Chondrocyte (in vitro differentiated cells): ENCODE measurements at regions not wholly inside any gene's neighbourhood (a gene's known extent, or its start where the extent isn't known, plus 50 kb on each side); places are given as distances from the start of the nearest gene placed in this dataset.
"Not testable (repeated sequence)": the region's sequence is repeated elsewhere in the genome, so short reads cannot be mapped to it uniquely, and the experiment has no call there.

Experiments
- DNase-seq: peaks from one replicate; pipeline ENCODE4 v3.0.0; 2021; ENCODE audit warnings: mixed read lengths, low spot score
- H3K27ac Mint-ChIP-seq: one replicate; pipeline ENCODE4 v1.8.0; 2021; ENCODE audit warnings: mild to moderate bottlenecking, moderate library complexity, mixed read lengths; ENCODE audit not compliant: unreplicated experiment
- H3K27me3 Mint-ChIP-seq: 2 replicates; pipeline ENCODE4 v1.8.0; 2021; ENCODE audit warnings: low read depth, mixed read lengths
- H3K36me3 Mint-ChIP-seq: 2 replicates; pipeline ENCODE4 v1.8.0; 2021; ENCODE audit warnings: low read depth, mixed read lengths
- H3K4me1 Mint-ChIP-seq: 2 replicates; pipeline ENCODE4 v1.8.0; 2021; ENCODE audit warnings: low read depth, mild to moderate bottlenecking, mixed read lengths
- H3K4me3 Mint-ChIP-seq: one replicate; pipeline ENCODE4 v1.8.0; 2021; ENCODE audit warnings: mild to moderate bottlenecking, moderate library complexity, mixed read lengths; ENCODE audit not compliant: unreplicated experiment
- H3K9me3 Mint-ChIP-seq: 2 replicates; pipeline ENCODE4 v1.8.0; 2021; ENCODE audit warnings: low read depth, mixed read lengths
- TF ChIP-seq, protein P1 (sequence below): fragments of 200-600 bp; sonication (generic); IDR thresholded peaks from 2 replicates; pipeline ENCODE4 v1.5.0; 2021; ENCODE audit warnings: antibody characterized with exemption, mild to moderate bottlenecking, moderate library complexity

DNA sequence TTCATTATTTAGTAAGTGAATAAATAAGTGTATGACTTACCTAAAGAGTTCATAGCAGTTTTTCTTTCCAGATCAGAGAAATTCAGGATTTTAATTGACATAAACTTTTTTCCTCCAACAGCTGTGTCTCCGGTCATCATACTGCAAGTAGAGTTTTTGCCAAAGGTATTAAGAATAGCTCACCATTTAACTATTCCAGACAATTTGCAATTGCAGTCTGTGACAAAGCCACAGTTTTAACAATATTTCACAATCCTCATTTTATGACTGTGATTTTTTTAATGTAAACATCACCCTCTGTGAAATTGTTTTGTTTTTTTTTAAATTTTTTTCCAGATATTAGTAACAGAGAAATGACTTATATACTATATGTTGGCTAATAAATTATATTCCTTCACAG is 199.1 kb downstream of the TRIB2 start:
- H3K4me1 Mint-ChIP-seq = peaks cover 47% of the 10 kb centered on the region
- H3K27ac Mint-ChIP-seq = no peak overlapping the region
- DNase-seq = no peak
- no peaks in the 10 kb centered on the region for H3K36me3 Mint-ChIP-seq
- peaks cover under 1% of the 10 kb centered on the region for H3K9me3 Mint-ChIP-seq
- H3K4me3 Mint-ChIP-seq = no peak overlapping the region
- TF ChIP-seq, protein P1, sequence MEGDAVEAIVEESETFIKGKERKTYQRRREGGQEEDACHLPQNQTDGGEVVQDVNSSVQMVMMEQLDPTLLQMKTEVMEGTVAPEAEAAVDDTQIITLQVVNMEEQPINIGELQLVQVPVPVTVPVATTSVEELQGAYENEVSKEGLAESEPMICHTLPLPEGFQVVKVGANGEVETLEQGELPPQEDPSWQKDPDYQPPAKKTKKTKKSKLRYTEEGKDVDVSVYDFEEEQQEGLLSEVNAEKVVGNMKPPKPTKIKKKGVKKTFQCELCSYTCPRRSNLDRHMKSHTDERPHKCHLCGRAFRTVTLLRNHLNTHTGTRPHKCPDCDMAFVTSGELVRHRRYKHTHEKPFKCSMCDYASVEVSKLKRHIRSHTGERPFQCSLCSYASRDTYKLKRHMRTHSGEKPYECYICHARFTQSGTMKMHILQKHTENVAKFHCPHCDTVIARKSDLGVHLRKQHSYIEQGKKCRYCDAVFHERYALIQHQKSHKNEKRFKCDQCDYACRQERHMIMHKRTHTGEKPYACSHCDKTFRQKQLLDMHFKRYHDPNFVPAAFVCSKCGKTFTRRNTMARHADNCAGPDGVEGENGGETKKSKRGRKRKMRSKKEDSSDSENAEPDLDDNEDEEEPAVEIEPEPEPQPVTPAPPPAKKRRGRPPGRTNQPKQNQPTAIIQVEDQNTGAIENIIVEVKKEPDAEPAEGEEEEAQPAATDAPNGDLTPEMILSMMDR = no peak
- no peaks in the 10 kb centered on the region for H3K27me3 Mint-ChIP-seq

DNA sequence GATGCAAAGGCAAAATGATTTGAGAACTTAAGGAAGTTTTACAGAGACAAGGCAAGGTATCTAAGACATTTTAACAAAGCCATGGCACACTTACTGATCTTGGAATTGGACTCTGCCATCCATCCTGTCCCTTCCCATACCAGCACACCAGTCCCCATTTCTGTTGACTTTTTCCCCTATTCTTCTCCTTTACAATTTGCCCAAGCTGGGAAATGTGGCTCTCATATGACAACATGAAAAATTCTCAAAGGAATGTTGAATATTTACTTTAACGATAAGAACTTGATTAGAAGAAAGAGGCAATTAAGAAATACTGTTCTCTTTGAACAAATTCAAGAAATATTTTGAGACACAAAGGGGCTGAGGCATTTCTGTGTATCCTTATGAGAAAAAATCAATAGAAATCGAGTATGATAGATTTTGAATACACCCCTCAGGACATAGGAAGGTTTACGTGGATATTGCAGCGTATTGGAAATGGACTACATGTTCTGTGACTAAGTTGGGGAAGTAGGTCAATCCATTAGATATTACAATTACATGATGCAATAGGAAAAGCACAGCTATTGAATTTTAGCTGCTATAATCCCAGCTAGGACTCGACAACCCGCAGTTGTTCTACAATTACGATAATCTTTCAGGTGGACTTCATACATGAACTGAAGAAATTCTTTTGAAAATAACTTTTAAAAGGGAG is 201.6 kb downstream of the TRIB2 start:
- H3K36me3 Mint-ChIP-seq = no peaks in the 10 kb centered on the region
- no peaks in the 10 kb centered on the region for H3K27me3 Mint-ChIP-seq
- no peak for DNase-seq
- peaks cover 47% of the 10 kb centered on the region for H3K4me1 Mint-ChIP-seq
- no peak overlapping the region for H3K4me3 Mint-ChIP-seq
- H3K27ac Mint-ChIP-seq = peak overlapping the region; percentile 91
- H3K9me3 Mint-ChIP-seq = no peaks in the 10 kb centered on the region
- TF ChIP-seq, protein P1 = no peak

DNA sequence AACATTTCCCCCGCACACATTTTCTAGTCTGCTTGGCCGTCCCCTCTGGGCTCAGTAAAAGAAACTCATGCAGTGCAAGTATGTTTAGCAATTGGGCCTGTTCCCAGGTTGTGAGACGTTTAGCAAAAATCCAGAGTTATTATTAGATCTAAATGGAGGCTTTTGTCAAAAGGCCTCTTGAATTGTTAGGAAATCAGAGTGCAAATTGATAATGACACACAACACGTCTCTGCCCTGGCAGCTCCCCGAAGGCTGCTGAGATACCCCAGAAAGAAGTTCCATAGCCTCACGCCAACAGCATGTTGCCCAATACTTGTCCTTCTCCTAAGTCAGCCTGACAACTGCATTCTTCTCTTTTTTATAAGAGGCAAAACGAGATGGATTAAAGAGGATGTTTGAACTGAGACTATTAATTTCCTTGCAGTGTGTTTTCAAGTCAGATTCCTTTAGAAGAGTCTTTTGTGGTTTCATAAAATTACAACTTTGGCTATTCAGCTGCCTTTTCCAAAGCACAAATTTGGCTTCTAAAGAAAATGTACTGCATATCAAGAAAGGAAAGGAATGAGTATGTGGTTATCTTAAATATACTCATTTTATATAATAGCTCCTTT is 202.2 kb downstream of the TRIB2 start:
- Mint-ChIP-seq H3K9me3 (no peaks in the 10 kb centered on the region), H3K4me1 (peaks cover 48% of the 10 kb centered on the region), H3K4me3 (peak overlapping the region; percentile 27), H3K27me3 (no peaks in the 10 kb centered on the region), H3K27ac (peak overlapping the region; percentile 91), H3K36me3 (no peaks in the 10 kb centered on the region)
- no peak for DNase-seq
- TF ChIP-seq, protein P1 = no peak

DNA sequence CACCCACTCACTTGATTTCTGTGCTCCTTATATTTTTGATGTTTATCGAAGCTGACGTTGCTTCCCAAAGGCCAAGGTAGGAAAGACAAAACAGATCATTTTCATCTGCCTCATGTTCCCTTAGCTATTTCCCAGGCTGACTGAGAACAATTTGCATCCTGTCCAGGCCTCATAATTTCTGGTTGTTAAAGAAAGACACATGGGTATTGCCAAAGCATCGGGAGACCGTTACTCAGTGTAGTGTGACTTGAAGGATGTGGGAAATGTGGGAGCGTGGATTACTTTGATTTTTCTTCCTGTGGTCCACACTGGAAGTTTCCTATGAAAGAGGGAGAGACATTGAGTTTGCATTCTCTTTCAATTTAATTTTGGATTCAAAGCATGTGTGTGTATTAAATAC is 204.6 kb downstream of the TRIB2 start:
- no peaks in the 10 kb centered on the region for H3K27me3 Mint-ChIP-seq
- peaks cover 38% of the 10 kb centered on the region for H3K4me1 Mint-ChIP-seq
- no peak for DNase-seq
- H3K4me3 Mint-ChIP-seq = no peak overlapping the region
- TF ChIP-seq, protein P1 = no peak
- no peaks in the 10 kb centered on the region for H3K9me3 Mint-ChIP-seq
- H3K36me3 Mint-ChIP-seq = no peaks in the 10 kb centered on the region
- no peak overlapping the region for H3K27ac Mint-ChIP-seq

DNA sequence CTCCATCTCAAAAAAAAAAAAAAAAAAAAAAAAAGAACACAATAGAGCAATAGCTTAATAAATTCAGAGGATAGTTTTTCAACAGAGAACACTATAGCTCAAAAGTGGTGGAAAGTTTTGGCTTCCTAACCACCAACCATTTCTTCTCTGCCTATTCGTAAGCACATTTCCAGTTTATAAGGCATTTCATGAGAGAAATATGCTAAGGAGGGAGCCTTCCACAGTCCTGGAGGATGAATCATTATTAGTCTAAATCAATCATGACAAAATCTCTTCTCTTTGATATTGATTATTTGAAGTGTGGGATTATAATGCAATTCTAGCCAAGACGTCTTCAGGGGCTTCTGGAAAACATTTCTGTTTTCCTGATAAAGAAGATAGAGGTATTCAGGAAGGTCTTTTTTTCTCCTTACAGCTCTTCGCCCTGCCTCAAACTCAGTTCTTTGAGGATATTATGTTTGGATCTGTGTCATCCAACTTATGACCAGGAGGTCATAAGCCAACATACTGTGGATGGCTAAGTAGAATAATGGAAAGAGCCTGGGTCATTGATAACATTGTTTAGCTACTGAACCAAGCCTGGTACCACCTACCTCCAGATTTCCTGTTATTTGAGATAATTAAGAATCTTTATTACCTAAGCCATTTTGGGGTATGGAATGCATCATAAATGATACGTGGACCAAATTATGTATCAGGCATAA is 207.3 kb downstream of the TRIB2 start:
- H3K27me3 Mint-ChIP-seq = no peaks in the 10 kb centered on the region
- no peak for DNase-seq
- H3K9me3 Mint-ChIP-seq = no peaks in the 10 kb centered on the region
- no peak overlapping the region for H3K27ac Mint-ChIP-seq
- H3K36me3 Mint-ChIP-seq = no peaks in the 10 kb centered on the region
- no peak overlapping the region for H3K4me3 Mint-ChIP-seq
- peaks cover 25% of the 10 kb centered on the region for H3K4me1 Mint-ChIP-seq
- TF ChIP-seq, protein P1 = no peak

DNA sequence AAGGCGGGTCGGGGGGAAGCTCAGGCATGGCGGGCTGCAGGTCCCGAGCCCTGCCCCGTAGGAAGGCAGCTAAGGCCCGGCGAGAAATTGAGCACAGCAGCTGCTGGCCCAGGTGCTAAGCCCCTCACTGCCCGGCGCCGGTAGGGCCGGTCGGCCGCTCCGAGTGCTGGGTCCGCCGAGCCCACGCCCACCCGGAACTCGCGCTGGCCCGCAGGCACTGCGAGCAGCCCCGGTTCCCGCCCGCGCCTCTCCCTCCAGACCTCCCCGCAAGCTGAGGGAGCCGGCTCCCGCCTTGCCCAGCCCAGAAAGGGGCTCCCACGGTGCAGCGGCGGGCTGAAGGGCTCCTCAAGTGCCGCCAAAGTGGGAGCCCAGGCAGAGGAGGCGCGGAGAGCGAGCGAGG is 209.9 kb downstream of the TRIB2 start:
- H3K27me3 Mint-ChIP-seq, H3K27ac Mint-ChIP-seq, DNase-seq, H3K4me3 Mint-ChIP-seq, H3K9me3 Mint-ChIP-seq, H3K36me3 Mint-ChIP-seq: not testable (repeated sequence)
- H3K4me1 Mint-ChIP-seq = peaks cover 30% of the 10 kb centered on the region
